ENCODE measurements at regions not wholly inside any gene's neighbourhood (a gene's known extent, or its start where the extent isn't known, plus 50 kb on each side); places are given as distances from the start of the nearest gene placed in this dataset.

- Histone ChIP-seq H3K4ac (ENCODE audit: low read depth in 1 of 2, low read length in 2 of 2) (no peak overlapping the region), H3K4me3 (ENCODE audit: insufficient read depth in 1 of 2, low read depth in 1 of 2, low read length in 2 of 2) (no peak overlapping the region), H3K27me3 (ENCODE audit: control insufficient read depth in 1 of 2, insufficient read depth in 1 of 2, low read length in 2 of 2) (no peaks in the 10 kb centered on the region), H3K36me3 (ENCODE audit: control insufficient read depth in 1 of 2, insufficient read depth in 2 of 2, low read depth in 1 of 2, low read length in 2 of 2) (no peaks in the 10 kb centered on the region), H4K91ac (ENCODE audit: low read length) (no peak overlapping the region), H3K27ac (ENCODE audit: low read length, poor library complexity, severe bottlenecking) (no peak overlapping the region), H3K4me2 (ENCODE audit: low read length, poor library complexity, severe bottlenecking) (no peak overlapping the region), H4K8ac (ENCODE audit: low read length) (no peak overlapping the region), H3K9me3 (ENCODE audit: control insufficient read depth, low read length) (no peaks in the 10 kb centered on the region), H2BK120ac (ENCODE audit: low read depth, low read length) (no peak overlapping the region), H3K18ac (ENCODE audit: low read depth in 1 of 2, low read length in 2 of 2) (no peak overlapping the region), H2BK15ac (ENCODE audit: low read depth, poor library complexity, severe bottlenecking) (no peak overlapping the region), H2AFZ (ENCODE audit: low read depth, low read length) (no peak overlapping the region), H3K14ac (ENCODE audit: low read length in 2 of 2) (no peak overlapping the region), H2AK5ac (ENCODE audit: low read length, severe bottlenecking) (no peak overlapping the region), H3K4me1 (ENCODE audit: control insufficient read depth, insufficient read depth, low read depth, low read length) (no peaks in the 10 kb centered on the region), H2BK5ac (ENCODE audit: low read depth, low read length, poor library complexity, severe bottlenecking) (no peak overlapping the region), H2BK12ac (ENCODE audit: low read length in 2 of 2) (no peak overlapping the region), H3K23ac (ENCODE audit: low read length in 2 of 2) (no peak overlapping the region), H3K9ac (ENCODE audit: low read length) (no peak overlapping the region), H3K79me1 (replicated peaks; ENCODE audit: low read length, poor library complexity, severe bottlenecking) (no peaks in the 10 kb centered on the region)
- no peak for DNase-seq
- 82% methylated on average over 1 of the region's 1 CpG for WGBS
Observed at GRCh38 chr11:23746896-23747295, 750.0 kb upstream of the LUZP2 start.

GRCh38 chr11:23749762-23750430 is 747.0 kb upstream of the LUZP2 start:
- Histone ChIP-seq H3K23ac (ENCODE audit: low read length in 2 of 2) (no peak overlapping the region), H2BK12ac (ENCODE audit: low read length in 2 of 2) (no peak overlapping the region), H2BK5ac (ENCODE audit: low read depth, low read length, poor library complexity, severe bottlenecking) (no peak overlapping the region), H3K9me3 (ENCODE audit: control insufficient read depth, low read length) (no peaks in the 10 kb centered on the region), H3K27ac (ENCODE audit: low read length, poor library complexity, severe bottlenecking) (no peak overlapping the region), H4K91ac (ENCODE audit: low read length) (no peak overlapping the region), H3K27me3 (ENCODE audit: control insufficient read depth in 1 of 2, insufficient read depth in 1 of 2, low read length in 2 of 2) (no peaks in the 10 kb centered on the region), H2BK120ac (ENCODE audit: low read depth, low read length) (no peak overlapping the region), H3K4me2 (ENCODE audit: low read length, poor library complexity, severe bottlenecking) (no peak overlapping the region), H3K4me1 (ENCODE audit: control insufficient read depth, insufficient read depth, low read depth, low read length) (no peaks in the 10 kb centered on the region), H2AK5ac (ENCODE audit: low read length, severe bottlenecking) (no peak overlapping the region), H2AFZ (ENCODE audit: low read depth, low read length) (no peak overlapping the region), H3K4me3 (ENCODE audit: insufficient read depth in 1 of 2, low read depth in 1 of 2, low read length in 2 of 2) (no peak overlapping the region), H3K36me3 (ENCODE audit: control insufficient read depth in 1 of 2, insufficient read depth in 2 of 2, low read depth in 1 of 2, low read length in 2 of 2) (no peaks in the 10 kb centered on the region), H3K14ac (ENCODE audit: low read length in 2 of 2) (no peak overlapping the region), H3K4ac (ENCODE audit: low read depth in 1 of 2, low read length in 2 of 2) (no peak overlapping the region), H3K79me1 (replicated peaks; ENCODE audit: low read length, poor library complexity, severe bottlenecking) (no peaks in the 10 kb centered on the region), H4K8ac (ENCODE audit: low read length) (no peak overlapping the region), H2BK15ac (ENCODE audit: low read depth, poor library complexity, severe bottlenecking) (no peak overlapping the region), H3K9ac (ENCODE audit: low read length) (no peak overlapping the region), H3K18ac (ENCODE audit: low read depth in 1 of 2, low read length in 2 of 2) (no peak overlapping the region)
- WGBS: no CpG with 5 or more reads among the region's 2 CpGs
- no peak for DNase-seq

GRCh38 chr11:23751280-23751679 is 745.6 kb upstream of the LUZP2 start:
- Histone ChIP-seq H3K23ac (ENCODE audit: low read length in 2 of 2) (no peak overlapping the region), H3K4ac (ENCODE audit: low read depth in 1 of 2, low read length in 2 of 2) (no peak overlapping the region), H3K9ac (ENCODE audit: low read length) (no peak overlapping the region), H2BK15ac (ENCODE audit: low read depth, poor library complexity, severe bottlenecking) (no peak overlapping the region), H2BK12ac (ENCODE audit: low read length in 2 of 2) (no peak overlapping the region), H3K4me1 (ENCODE audit: control insufficient read depth, insufficient read depth, low read depth, low read length) (no peaks in the 10 kb centered on the region), H2AFZ (ENCODE audit: low read depth, low read length) (no peak overlapping the region), H4K8ac (ENCODE audit: low read length) (no peak overlapping the region), H3K79me1 (replicated peaks; ENCODE audit: low read length, poor library complexity, severe bottlenecking) (no peaks in the 10 kb centered on the region), H4K91ac (ENCODE audit: low read length) (no peak overlapping the region), H3K27me3 (ENCODE audit: control insufficient read depth in 1 of 2, insufficient read depth in 1 of 2, low read length in 2 of 2) (no peaks in the 10 kb centered on the region), H3K4me2 (ENCODE audit: low read length, poor library complexity, severe bottlenecking) (no peak overlapping the region), H2BK120ac (ENCODE audit: low read depth, low read length) (no peak overlapping the region), H3K4me3 (ENCODE audit: insufficient read depth in 1 of 2, low read depth in 1 of 2, low read length in 2 of 2) (no peak overlapping the region), H2AK5ac (ENCODE audit: low read length, severe bottlenecking) (no peak overlapping the region), H3K14ac (ENCODE audit: low read length in 2 of 2) (no peak overlapping the region), H3K9me3 (ENCODE audit: control insufficient read depth, low read length) (no peaks in the 10 kb centered on the region), H3K36me3 (ENCODE audit: control insufficient read depth in 1 of 2, insufficient read depth in 2 of 2, low read depth in 1 of 2, low read length in 2 of 2) (no peaks in the 10 kb centered on the region), H2BK5ac (ENCODE audit: low read depth, low read length, poor library complexity, severe bottlenecking) (no peak overlapping the region), H3K27ac (ENCODE audit: low read length, poor library complexity, severe bottlenecking) (no peak overlapping the region), H3K18ac (ENCODE audit: low read depth in 1 of 2, low read length in 2 of 2) (no peak overlapping the region)
- DNase-seq: no peak
- no CpG with 5 or more reads among the region's 2 CpGs for WGBS

- H3K9me3 ChIP-seq (ENCODE audit: control insufficient read depth, low read length): no peaks in the 10 kb centered on the region
- H2BK5ac ChIP-seq (ENCODE audit: low read depth, low read length, poor library complexity, severe bottlenecking): no peak overlapping the region
- H4K8ac ChIP-seq (ENCODE audit: low read length): no peak overlapping the region
- H3K4ac ChIP-seq (ENCODE audit: low read depth in 1 of 2, low read length in 2 of 2): no peak overlapping the region
- H3K18ac ChIP-seq (ENCODE audit: low read depth in 1 of 2, low read length in 2 of 2): no peak overlapping the region
- no peaks in the 10 kb centered on the region for H3K36me3 ChIP-seq (ENCODE audit: control insufficient read depth in 1 of 2, insufficient read depth in 2 of 2, low read depth in 1 of 2, low read length in 2 of 2)
- H2BK12ac ChIP-seq (ENCODE audit: low read length in 2 of 2): no peak overlapping the region
- H3K4me3 ChIP-seq (ENCODE audit: insufficient read depth in 1 of 2, low read depth in 1 of 2, low read length in 2 of 2): no peak overlapping the region
- H3K4me2 ChIP-seq (ENCODE audit: low read length, poor library complexity, severe bottlenecking): no peak overlapping the region
- H2AK5ac ChIP-seq (ENCODE audit: low read length, severe bottlenecking): no peak overlapping the region
- H3K27ac ChIP-seq (ENCODE audit: low read length, poor library complexity, severe bottlenecking): no peak overlapping the region
- H2BK15ac ChIP-seq (ENCODE audit: low read depth, poor library complexity, severe bottlenecking): no peak overlapping the region
- no peak overlapping the region for H3K14ac ChIP-seq (ENCODE audit: low read length in 2 of 2)
- no peaks in the 10 kb centered on the region for H3K4me1 ChIP-seq (ENCODE audit: control insufficient read depth, insufficient read depth, low read depth, low read length)
- H2AFZ ChIP-seq (ENCODE audit: low read depth, low read length): no peak overlapping the region
- H3K27me3 ChIP-seq (ENCODE audit: control insufficient read depth in 1 of 2, insufficient read depth in 1 of 2, low read length in 2 of 2): no peaks in the 10 kb centered on the region
- no peak overlapping the region for H3K9ac ChIP-seq (ENCODE audit: low read length)
- H2BK120ac ChIP-seq (ENCODE audit: low read depth, low read length): no peak overlapping the region
- no peaks in the 10 kb centered on the region for H3K79me1 ChIP-seq (replicated peaks; ENCODE audit: low read length, poor library complexity, severe bottlenecking)
- H3K23ac ChIP-seq (ENCODE audit: low read length in 2 of 2): no peak overlapping the region
- DNase-seq: no peak
- no peak overlapping the region for H4K91ac ChIP-seq (ENCODE audit: low read length)
- WGBS: 93% methylated on average over 2 of the region's 2 CpGs
Observed at GRCh38 chr11:23755076-23755475, 741.8 kb upstream of the LUZP2 start.
